Thyroid gland (tissue), 4 donors: ENCODE measurements at regions not wholly inside any gene's neighbourhood (a gene's known extent, or its start where the extent isn't known, plus 50 kb on each side); places are given as distances from the start of the nearest gene placed in this dataset.

Experiments used
- CTCF ChIP-seq, 6 experiments: fragments of 200-600 bp in 3 of 6; fragments of 450-650 bp in 3 of 6; sonication (generic) in 3 of 6; IDR thresholded peaks; one replicate each; pipeline ENCODE4 v1.5.1; 2016 to 2019; ENCODE audit warnings: antibody characterized with exemption in 6 of 6, mild to moderate bottlenecking in 2 of 6, inconsistent platforms in 1 of 6, moderate library complexity in 1 of 6
- POLR2A ChIP-seq, 2 donors: fragments of 450-650 bp; IDR thresholded peaks; one replicate each; pipeline ENCODE4 v1.6.1; 2017; ENCODE audit warnings: antibody characterized with exemption in 2 of 2, mild to moderate bottlenecking in 2 of 2, moderate library complexity in 1 of 2

GRCh38 chr6:163903541-163903940 lies 489.0 kb downstream of the QKI start:
- TF ChIP-seq CTCF (IDR thresholded peaks at IDR 0.05) = no peak
- TF ChIP-seq POLR2A (IDR thresholded peaks at IDR 0.05) = no peak
